GM10248 (cell line): ENCODE measurements at regions not wholly inside any gene's neighbourhood (a gene's known extent, or its start where the extent isn't known, plus 50 kb on each side); places are given as distances from the start of the nearest gene placed in this dataset.

Experiments used
- CTCF ChIA-PET: fragments of 300-600 bp; sonication (Branson Sonifier 250); formaldehyde crosslinking; extraction: SDS; loops from one replicate; lab custom pipeline; 2021; ENCODE audit warnings: antibody characterized with exemption; lab: Yijun Ruan, JAX
- POLR2A ChIA-PET: fragments of 350-650 bp; sonication (Branson Sonifier 250); formaldehyde crosslinking; extraction: SDS; loops from one replicate; lab custom pipeline; 2020; ENCODE audit warnings: antibody characterized with exemption; lab: Yijun Ruan, JAX
- DNase-seq: peaks from one replicate; pipeline ENCODE4 v3.0.0; 2012; ENCODE audit errors: extremely low spot score
- TF ChIP-seq, protein P1 (sequence below): IDR thresholded peaks from 2 replicates; pipeline ENCODE4 v1.5.1; 2012; ENCODE audit warnings: mild to moderate bottlenecking, low read depth; ENCODE audit errors: extremely low read depth, missing control alignments, control extremely low read depth

GRCh38 chr3:82038556-82038955 lies 277.1 kb upstream of the GBE1 start:
- ChIA-PET CTCF (no interaction called here), POLR2A (no interaction called here)
- TF ChIP-seq, protein P1, sequence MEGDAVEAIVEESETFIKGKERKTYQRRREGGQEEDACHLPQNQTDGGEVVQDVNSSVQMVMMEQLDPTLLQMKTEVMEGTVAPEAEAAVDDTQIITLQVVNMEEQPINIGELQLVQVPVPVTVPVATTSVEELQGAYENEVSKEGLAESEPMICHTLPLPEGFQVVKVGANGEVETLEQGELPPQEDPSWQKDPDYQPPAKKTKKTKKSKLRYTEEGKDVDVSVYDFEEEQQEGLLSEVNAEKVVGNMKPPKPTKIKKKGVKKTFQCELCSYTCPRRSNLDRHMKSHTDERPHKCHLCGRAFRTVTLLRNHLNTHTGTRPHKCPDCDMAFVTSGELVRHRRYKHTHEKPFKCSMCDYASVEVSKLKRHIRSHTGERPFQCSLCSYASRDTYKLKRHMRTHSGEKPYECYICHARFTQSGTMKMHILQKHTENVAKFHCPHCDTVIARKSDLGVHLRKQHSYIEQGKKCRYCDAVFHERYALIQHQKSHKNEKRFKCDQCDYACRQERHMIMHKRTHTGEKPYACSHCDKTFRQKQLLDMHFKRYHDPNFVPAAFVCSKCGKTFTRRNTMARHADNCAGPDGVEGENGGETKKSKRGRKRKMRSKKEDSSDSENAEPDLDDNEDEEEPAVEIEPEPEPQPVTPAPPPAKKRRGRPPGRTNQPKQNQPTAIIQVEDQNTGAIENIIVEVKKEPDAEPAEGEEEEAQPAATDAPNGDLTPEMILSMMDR: no peak
- DNase-seq: no peak

DNA sequence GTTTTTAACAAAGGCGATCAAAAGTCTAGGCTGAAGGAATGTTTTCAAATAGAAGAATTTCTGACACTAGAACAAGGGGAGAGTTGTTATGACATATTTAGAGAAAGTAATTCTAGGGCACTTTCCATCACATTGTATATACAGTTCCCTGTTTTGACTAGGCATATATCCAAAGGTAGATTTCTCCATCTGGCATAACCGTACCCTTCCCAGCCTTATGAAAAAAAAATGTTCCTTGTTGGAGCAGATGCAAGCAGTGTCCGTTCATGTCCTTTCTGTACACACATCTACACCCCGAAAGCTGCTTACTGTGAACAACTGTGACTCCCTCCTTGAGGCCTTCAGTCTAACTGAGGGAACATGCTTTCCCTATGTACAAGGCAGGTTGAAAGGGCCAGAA lies 271.7 kb upstream of the GBE1 start:
- no peak for DNase-seq
- TF ChIP-seq, protein P1: no peak
- CTCF ChIA-PET: interaction anchor here (5.4 kb wide), 1 partner anchor 11 kb away, joined by 20 read pairs; no protein-coding TSS in a partner anchor
- POLR2A ChIA-PET: no interaction called here

- DNase-seq: no peak
- ChIA-PET POLR2A (no interaction called here), CTCF (interaction anchor here (0.7 to 5.4 kb wide), 2 partner anchors 10 to 17 kb away, joined by 3 to 20 read pairs; no protein-coding TSS in a partner anchor)
- TF ChIP-seq, protein P1: no peak
Measured at GRCh38 chr3:82031596-82031995, 270.2 kb upstream of the GBE1 start.

DNA sequence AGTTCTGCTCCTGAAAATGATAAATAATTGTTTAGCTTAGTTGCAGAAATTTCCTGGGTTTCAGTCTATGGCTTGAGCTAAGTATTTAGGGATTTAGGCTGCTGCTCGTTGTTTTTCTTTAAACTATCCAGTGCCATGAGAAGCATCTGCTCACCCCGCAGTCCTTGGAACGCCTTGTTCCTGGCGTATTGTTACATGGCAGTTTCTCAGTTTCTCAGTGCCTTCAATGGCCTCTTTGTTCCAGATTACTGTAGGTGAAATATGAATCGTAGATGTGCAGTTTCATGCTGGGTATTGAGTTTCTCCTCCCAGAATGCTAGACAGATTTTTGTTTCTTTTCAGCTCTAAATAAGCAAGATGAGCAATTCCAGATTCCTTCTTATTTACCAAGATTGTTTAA lies 269.5 kb upstream of the GBE1 start:
- ChIA-PET POLR2A (no interaction called here), CTCF (interaction anchor here (0.7 to 5.4 kb wide), 5 partner anchors 9 to 92 kb away, joined by 3 to 20 read pairs (median 3); no protein-coding TSS in a partner anchor)
- no peak for DNase-seq
- TF ChIP-seq, protein P1: no peak

DNA sequence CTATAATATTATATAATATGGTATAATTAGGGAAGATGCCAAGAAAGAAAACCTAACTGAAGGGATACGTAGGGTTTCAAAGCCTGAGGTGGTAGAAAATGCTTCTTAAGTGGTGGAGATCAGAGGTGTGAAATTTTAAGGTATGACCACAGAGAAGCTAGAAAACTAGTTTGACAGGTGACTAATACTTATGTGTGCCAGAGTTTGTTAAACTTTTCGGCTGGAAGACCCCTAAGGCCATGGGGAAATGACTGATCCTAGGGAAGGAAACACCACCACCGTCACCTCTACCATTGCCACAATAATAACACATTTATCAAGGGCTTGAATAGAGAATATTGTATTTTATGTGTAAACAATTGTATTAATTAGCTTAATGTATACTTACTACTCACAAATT lies 261.4 kb upstream of the GBE1 start:
- ChIA-PET CTCF (interaction anchor here (0.8 to 3.4 kb wide), 3 partner anchors 10 to 32 kb away, joined by 3 to 20 read pairs (median 3); no protein-coding TSS in a partner anchor), POLR2A (no interaction called here)
- TF ChIP-seq, protein P1: no peak
- no peak for DNase-seq

- TF ChIP-seq, protein P1: no peak
- POLR2A ChIA-PET: no interaction called here
- CTCF ChIA-PET: interaction anchor here (3.4 kb wide), 1 partner anchor 12 kb away, joined by 20 read pairs; no protein-coding TSS in a partner anchor
- no peak for DNase-seq
Measured at GRCh38 chr3:82020282-82020681, 258.8 kb upstream of the GBE1 start.
